WTC11 (cell line): ENCODE measurements at regions not wholly inside any gene's neighbourhood (a gene's known extent, or its start where the extent isn't known, plus 50 kb on each side); places are given as distances from the start of the nearest gene placed in this dataset.
"Not testable (repeated sequence)": the region's sequence is repeated elsewhere in the genome, so short reads cannot be mapped to it uniquely, and the experiment has no call there.

Experiments
- ATAC-seq: fragments of 200-7000 bp; cut with Tn5 transposase; 2 replicates; pipeline ENCODE4 v1.10.0; 2021; ENCODE audit warnings: mild to moderate bottlenecking, moderate library complexity
- CTCF ChIA-PET: fragments of 300-600 bp; sonication (Branson Sonifier 250); formaldehyde crosslinking; loops from one replicate; lab custom pipeline; 2021; ENCODE audit warnings: antibody characterized with exemption; lab: Charles Lee
- POLR2A ChIA-PET: fragments of 350-600 bp; sonication (Branson Sonifier 250); formaldehyde crosslinking; loops from one replicate; lab custom pipeline; 2021; ENCODE audit warnings: antibody characterized with exemption; lab: Charles Lee
- DNase-seq: peaks from one replicate; pipeline ENCODE4 v3.0.0; 2021; ENCODE audit warnings: low spot score
- H3K27ac Mint-ChIP-seq: 2 replicates; pipeline ENCODE4 v1.8.0; 2021; ENCODE audit warnings: mixed read lengths
- H3K27me3 Mint-ChIP-seq: 2 replicates; pipeline ENCODE4 v1.8.0; 2021; ENCODE audit warnings: low read depth, mild to moderate bottlenecking, moderate library complexity, mixed read lengths
- H3K36me3 Mint-ChIP-seq: 2 replicates; pipeline ENCODE4 v1.8.0; 2021; ENCODE audit warnings: mixed read lengths
- H3K4me1 Mint-ChIP-seq: 2 replicates; pipeline ENCODE4 v1.8.0; 2022; ENCODE audit warnings: mixed read lengths
- H3K4me3 Mint-ChIP-seq: 2 replicates; pipeline ENCODE4 v1.8.0; 2021; ENCODE audit warnings: mild to moderate bottlenecking, moderate library complexity, mixed read lengths
- H3K9me3 Mint-ChIP-seq: 2 replicates; pipeline ENCODE4 v1.8.0; 2021; ENCODE audit warnings: mixed read lengths
- CREM ChIP-seq: sonication (generic); formaldehyde crosslinking; IDR thresholded peaks from 2 replicates; pipeline ENCODE4 v1.8.1; 2022; ENCODE audit warnings: mild to moderate bottlenecking, missing genetic modification reagents, moderate library complexity
- FOXP1 ChIP-seq: sonication (generic); formaldehyde crosslinking; IDR thresholded peaks from 2 replicates; pipeline ENCODE4 v1.8.0; 2022; ENCODE audit warnings: missing genetic modification reagents, mild to moderate bottlenecking, moderate library complexity, borderline replicate concordance
- IRF2 ChIP-seq: sonication (generic); formaldehyde crosslinking; IDR thresholded peaks from 2 replicates; pipeline ENCODE4 v1.8.0; 2022; ENCODE audit warnings: low read depth, missing genetic modification reagents, borderline replicate concordance
- MXD4 ChIP-seq: fragments of 250-450 bp; sonication (Bioruptor Pico); IDR thresholded peaks from 2 replicates; pipeline ENCODE4 v1.8.0; 2021; ENCODE audit warnings: mild to moderate bottlenecking, moderate library complexity, borderline replicate concordance
- NR1H2 ChIP-seq: sonication (generic); formaldehyde crosslinking; IDR thresholded peaks from 2 replicates; pipeline ENCODE4 v1.9.0; 2021; ENCODE audit warnings: mild to moderate bottlenecking, moderate library complexity, missing genetic modification reagents
- NR2C2 ChIP-seq: sonication (generic); formaldehyde crosslinking; IDR thresholded peaks from 2 replicates; pipeline ENCODE4 v1.8.0; 2022; ENCODE audit warnings: mild to moderate bottlenecking, missing genetic modification reagents
- RELA ChIP-seq: sonication (generic); formaldehyde crosslinking; IDR thresholded peaks from 2 replicates; pipeline ENCODE4 v1.8.1; 2022; ENCODE audit warnings: missing genetic modification reagents, mild to moderate bottlenecking, borderline replicate concordance
- TF ChIP-seq, protein P1 (sequence below): sonication (generic); formaldehyde crosslinking; IDR thresholded peaks from 2 replicates; pipeline ENCODE4 v1.8.0; 2023; ENCODE audit warnings: missing genetic modification reagents, mild to moderate bottlenecking, borderline replicate concordance
- TF ChIP-seq, protein P2 (sequence below): sonication (generic); formaldehyde crosslinking; IDR thresholded peaks from 2 replicates; pipeline ENCODE4 v1.8.0; 2022; ENCODE audit warnings: missing genetic modification reagents

DNA sequence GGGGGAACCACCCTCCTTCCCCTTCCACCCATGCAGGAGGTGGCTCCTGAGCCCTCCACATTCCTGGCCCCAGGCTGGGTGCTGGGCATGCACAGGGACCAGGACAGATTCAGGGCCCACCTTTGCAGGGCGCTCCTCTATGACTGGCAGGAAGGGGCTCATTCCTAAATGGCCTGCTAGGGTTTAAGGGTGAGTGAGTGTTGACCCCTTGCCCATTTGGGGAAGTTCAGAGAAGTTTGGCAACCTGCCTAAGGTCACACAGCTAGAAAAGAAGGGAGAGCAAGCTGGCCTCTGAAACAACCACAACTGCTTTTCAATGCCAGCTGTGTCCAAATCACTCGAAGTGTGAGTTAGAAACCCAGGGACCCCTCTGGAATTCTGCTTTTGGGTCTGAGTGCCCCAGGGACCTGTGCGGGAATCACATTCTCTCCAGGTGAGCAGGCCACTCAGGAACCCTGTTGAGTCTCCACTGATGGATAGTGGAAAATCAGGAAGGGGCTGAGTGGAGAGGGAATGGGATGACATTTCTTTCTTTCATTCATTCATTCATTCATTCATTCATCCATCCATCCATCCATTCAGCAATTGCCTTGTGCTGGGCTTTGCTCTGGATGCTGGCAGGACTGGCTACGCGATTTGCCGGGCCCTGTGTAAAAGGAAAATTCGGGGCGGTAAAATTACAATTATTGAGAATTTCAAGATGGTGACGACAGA, 191.9 kb downstream of the C9orf50 start (continued):
- TF ChIP-seq, protein P1, sequence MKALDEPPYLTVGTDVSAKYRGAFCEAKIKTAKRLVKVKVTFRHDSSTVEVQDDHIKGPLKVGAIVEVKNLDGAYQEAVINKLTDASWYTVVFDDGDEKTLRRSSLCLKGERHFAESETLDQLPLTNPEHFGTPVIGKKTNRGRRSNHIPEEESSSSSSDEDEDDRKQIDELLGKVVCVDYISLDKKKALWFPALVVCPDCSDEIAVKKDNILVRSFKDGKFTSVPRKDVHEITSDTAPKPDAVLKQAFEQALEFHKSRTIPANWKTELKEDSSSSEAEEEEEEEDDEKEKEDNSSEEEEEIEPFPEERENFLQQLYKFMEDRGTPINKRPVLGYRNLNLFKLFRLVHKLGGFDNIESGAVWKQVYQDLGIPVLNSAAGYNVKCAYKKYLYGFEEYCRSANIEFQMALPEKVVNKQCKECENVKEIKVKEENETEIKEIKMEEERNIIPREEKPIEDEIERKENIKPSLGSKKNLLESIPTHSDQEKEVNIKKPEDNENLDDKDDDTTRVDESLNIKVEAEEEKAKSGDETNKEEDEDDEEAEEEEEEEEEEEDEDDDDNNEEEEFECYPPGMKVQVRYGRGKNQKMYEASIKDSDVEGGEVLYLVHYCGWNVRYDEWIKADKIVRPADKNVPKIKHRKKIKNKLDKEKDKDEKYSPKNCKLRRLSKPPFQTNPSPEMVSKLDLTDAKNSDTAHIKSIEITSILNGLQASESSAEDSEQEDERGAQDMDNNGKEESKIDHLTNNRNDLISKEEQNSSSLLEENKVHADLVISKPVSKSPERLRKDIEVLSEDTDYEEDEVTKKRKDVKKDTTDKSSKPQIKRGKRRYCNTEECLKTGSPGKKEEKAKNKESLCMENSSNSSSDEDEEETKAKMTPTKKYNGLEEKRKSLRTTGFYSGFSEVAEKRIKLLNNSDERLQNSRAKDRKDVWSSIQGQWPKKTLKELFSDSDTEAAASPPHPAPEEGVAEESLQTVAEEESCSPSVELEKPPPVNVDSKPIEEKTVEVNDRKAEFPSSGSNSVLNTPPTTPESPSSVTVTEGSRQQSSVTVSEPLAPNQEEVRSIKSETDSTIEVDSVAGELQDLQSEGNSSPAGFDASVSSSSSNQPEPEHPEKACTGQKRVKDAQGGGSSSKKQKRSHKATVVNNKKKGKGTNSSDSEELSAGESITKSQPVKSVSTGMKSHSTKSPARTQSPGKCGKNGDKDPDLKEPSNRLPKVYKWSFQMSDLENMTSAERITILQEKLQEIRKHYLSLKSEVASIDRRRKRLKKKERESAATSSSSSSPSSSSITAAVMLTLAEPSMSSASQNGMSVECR = no peak

DNA sequence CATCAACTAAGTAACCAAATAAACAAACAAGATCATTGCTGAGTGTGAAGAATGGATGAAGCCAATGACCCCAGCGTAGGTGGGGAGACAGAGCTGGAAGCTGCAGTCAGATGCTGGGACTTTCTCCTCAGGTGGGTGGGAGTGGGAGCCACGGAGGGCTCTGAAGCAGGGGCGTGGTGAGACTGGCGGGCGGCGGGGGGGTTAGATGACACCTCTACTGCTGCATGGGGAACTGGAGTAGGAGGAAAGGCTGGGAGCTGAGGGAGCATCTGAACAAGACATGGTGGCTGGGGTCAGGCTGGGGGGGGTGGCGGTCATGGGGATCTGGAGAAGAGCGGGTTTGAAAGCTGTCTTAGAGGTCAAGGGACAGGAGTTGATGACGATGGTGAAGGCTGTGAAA, 193.8 kb downstream of the C9orf50 start:
- H3K4me1 Mint-ChIP-seq = peaks cover 27% of the 10 kb centered on the region
- POLR2A ChIA-PET = no interaction called here
- H3K27me3 Mint-ChIP-seq = peaks cover 12% of the 10 kb centered on the region
- H3K36me3 Mint-ChIP-seq = no peaks in the 10 kb centered on the region
- CTCF ChIA-PET = interaction anchor here (0.9 to 1.0 kb wide), 2 partner anchors 9 to 253 kb away, joined by 3 to 4 read pairs; no protein-coding TSS in a partner anchor
- no peak for ATAC-seq
- TF ChIP-seq FOXP1 (CRISPR knock-in tag) (no peak), IRF2 (CRISPR knock-in tag) (no peak)
- H3K27ac Mint-ChIP-seq = no peak overlapping the region
- no peak overlapping the region for H3K4me3 Mint-ChIP-seq
- H3K9me3 Mint-ChIP-seq = no peaks in the 10 kb centered on the region
- DNase-seq = no peak

DNA sequence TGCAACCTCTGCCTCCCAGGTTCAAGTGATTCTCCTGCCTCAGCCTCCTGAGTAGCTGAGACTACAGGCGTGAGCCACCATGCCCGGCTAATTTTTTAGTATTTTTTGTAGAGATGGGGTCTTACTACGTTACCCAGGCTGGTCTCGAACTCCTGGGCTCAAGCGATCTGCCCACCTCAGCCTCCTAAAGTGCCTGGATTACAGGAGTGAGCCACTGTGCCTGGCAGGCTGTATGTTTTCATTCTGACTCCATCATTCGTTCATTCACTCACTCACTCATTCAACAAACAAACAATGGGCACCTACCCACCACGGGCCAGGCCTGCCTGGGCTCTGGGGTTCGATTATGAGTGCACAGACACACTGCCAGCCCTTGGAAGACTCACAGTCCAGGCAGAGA, 197.1 kb downstream of the C9orf50 start:
- DNase-seq, H3K9me3 Mint-ChIP-seq, ATAC-seq, H3K27ac Mint-ChIP-seq, H3K36me3 Mint-ChIP-seq, POLR2A ChIA-PET, CTCF ChIA-PET, H3K4me3 Mint-ChIP-seq, H3K27me3 Mint-ChIP-seq: not testable (repeated sequence)
- H3K4me1 Mint-ChIP-seq = peaks cover 11% of the 10 kb centered on the region

DNA sequence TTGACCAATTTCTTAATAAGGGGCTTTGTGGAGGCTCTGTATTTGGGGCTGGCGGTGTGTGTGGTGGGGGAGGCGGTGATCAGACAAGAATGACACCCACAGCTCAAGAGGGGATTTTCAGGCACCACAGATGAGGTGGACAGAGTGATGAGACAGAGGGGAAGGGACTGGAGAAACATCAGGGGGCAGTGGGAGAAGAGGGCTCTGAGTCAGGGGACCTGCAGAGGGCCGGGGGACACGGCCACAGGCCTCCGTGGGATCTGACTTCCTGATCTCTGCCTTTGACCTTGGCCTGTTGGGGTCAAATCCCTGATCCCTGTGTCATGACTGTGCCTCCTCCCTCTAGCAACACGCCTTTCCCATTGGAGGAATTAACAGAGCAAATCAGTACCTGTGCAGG, 197.7 kb downstream of the C9orf50 start:
- H3K9me3 Mint-ChIP-seq = no peaks in the 10 kb centered on the region

More for the DNA sequence above, 197.7 kb downstream of the C9orf50 start:
- Mint-ChIP-seq H3K4me3 (no peak overlapping the region), H3K27ac (no peak overlapping the region), H3K36me3 (no peaks in the 10 kb centered on the region), H3K4me1 (peaks cover 10% of the 10 kb centered on the region; the same call in 1 of the 2 replicates), H3K27me3 (peaks cover 6% of the 10 kb centered on the region; the same call in 1 of the 2 replicates)
- ChIA-PET CTCF (interaction anchor here (0.8 to 1.2 kb wide), 4 partner anchors 39 to 284 kb away, joined by 3 to 5 read pairs (median 4); no protein-coding TSS in a partner anchor), POLR2A (no interaction called here)
- no peak for TF ChIP-seq NR2C2 (CRISPR knock-in tag)
- TF ChIP-seq RELA (CRISPR knock-in tag) = no peak
- TF ChIP-seq, protein P2, sequence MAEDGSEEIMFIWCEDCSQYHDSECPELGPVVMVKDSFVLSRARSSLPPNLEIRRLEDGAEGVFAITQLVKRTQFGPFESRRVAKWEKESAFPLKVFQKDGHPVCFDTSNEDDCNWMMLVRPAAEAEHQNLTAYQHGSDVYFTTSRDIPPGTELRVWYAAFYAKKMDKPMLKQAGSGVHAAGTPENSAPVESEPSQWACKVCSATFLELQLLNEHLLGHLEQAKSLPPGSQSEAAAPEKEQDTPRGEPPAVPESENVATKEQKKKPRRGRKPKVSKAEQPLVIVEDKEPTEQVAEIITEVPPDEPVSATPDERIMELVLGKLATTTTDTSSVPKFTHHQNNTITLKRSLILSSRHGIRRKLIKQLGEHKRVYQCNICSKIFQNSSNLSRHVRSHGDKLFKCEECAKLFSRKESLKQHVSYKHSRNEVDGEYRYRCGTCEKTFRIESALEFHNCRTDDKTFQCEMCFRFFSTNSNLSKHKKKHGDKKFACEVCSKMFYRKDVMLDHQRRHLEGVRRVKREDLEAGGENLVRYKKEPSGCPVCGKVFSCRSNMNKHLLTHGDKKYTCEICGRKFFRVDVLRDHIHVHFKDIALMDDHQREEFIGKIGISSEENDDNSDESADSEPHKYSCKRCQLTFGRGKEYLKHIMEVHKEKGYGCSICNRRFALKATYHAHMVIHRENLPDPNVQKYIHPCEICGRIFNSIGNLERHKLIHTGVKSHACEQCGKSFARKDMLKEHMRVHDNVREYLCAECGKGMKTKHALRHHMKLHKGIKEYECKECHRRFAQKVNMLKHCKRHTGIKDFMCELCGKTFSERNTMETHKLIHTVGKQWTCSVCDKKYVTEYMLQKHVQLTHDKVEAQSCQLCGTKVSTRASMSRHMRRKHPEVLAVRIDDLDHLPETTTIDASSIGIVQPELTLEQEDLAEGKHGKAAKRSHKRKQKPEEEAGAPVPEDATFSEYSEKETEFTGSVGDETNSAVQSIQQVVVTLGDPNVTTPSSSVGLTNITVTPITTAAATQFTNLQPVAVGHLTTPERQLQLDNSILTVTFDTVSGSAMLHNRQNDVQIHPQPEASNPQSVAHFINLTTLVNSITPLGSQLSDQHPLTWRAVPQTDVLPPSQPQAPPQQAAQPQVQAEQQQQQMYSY (CRISPR knock-in tag) = no peak
- no peak for TF ChIP-seq MXD4 (CRISPR knock-in tag)
- TF ChIP-seq CREM (CRISPR knock-in tag) = no peak
- TF ChIP-seq NR1H2 (CRISPR knock-in tag) = no peak
- no peak for DNase-seq
- ATAC-seq = no peak
